SKM-1 (cell line): ENCODE measurements at regions not wholly inside any gene's neighbourhood (a gene's known extent, or its start where the extent isn't known, plus 50 kb on each side); places are given as distances from the start of the nearest gene placed in this dataset.
"Not testable (repeated sequence)": the region's sequence is repeated elsewhere in the genome, so short reads cannot be mapped to it uniquely, and the experiment has no call there.

ENCODE experiments used
- DNase-seq: peaks from one replicate; lab custom pipeline; 2025; ENCODE audit not compliant: unreplicated experiment; lab: John Stamatoyannopoulos, UW

- no peak for DNase-seq
These were observed 144.2 kb upstream of the ZNF804B start for GRCh38 chr7:88615336-88615735.

DNA sequence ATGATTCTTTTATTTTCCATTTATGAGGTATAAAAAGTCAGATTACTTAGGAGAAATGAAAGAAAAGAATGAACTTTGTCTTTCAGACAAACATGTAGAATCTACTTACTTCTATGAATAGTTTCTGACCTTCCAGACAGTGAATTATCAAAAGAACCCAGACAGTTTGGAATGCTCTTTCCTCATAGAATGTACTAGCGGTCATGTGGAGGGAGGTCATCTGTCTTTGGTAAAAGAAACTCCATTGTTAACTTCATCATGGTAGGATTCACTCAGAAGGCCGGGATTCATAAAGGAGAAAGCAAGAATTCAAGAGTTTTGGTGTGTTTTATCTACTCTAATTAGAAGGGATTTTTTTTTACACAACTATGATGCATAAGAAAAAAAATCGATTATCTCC is 144.8 kb upstream of the ZNF804B start:
- no peak for DNase-seq

GRCh38 chr7:88610942-88611341 is 148.6 kb upstream of the ZNF804B start:
- DNase-seq, result no peak

DNA sequence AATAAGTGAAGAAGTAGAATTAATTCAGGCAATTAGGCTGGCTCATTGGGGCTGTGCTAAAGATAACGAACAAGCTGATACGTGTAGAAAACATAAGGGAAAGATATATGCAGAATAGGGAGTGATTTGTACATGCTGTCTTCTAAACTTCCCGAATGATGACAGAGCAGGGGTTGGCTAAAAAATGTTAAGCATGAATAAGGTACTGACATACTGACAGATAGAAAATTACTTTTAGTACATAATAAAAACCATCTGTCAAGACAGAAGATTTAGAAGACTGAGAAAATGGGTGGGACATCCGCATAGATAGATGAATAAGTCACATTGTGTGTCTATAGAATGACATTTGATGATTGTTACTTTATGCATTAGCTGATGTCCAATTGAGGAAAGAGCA is 158.8 kb upstream of the ZNF804B start:
- DNase-seq, result no peak

DNA sequence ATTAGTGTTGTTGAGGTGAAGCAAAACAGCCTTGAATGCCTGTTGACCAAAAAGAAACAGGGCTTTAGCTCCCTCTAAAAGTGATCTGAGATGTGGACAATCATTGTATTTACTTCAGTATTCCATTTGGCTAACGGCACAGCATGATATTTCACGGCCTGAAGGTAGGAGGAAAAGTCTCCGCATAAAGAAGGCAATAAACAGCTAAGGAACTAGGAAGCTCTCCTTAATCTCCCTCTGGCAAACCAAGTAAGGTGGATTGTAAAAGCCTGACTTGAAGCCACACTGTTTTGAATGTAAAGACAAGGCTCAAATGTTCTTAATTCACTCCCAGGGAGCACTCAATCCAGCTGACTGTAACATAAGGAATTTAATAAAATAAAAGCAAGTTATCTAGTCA is 160.0 kb upstream of the ZNF804B start:
- no peak for DNase-seq

DNA sequence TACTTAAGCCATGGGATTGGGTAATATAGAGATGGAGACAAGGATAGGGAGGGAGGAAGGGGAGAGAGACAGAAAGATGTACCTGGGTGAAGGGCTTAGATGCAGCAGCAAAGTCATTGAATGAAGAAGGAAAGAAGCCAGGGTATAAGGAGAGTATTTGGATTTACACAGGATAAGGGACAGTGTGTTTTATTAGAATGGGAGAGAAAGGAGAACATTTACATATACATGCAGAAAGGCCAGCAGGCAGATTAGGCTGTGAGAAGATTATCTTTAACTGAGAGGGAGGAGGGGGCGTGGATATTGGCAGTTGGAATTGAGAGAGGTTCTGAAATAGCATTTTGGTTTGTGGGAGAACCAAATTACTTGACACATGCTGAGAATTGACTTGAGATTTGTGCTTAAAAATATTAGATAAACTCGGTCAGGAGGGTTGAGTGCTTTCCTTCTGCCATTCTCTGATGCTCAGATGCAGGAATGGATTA is 161.5 kb upstream of the ZNF804B start:
- no peak for DNase-seq

GRCh38 chr7:88590963-88591362 is 168.5 kb upstream of the ZNF804B start:
- DNase-seq, result no peak

DNA sequence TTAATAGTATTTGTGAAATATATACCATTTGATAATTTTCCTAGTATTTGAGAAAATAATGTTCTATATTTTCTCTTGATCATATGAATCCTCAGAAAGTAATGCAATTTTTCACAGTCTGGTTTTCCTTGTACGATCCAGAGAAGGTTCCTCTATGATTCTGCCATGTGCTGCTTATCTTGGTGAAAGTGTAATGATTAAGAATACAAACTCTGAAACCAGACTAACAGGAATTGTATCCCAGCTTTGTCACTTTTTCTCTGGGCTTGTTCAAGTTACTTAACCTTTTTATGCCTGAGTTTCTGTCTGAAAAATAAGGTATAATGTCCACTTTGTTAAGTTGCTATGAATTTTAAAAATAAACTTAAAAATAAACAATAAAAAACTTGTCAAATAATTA is 169.6 kb upstream of the ZNF804B start:
- no peak for DNase-seq

GRCh38 chr7:88586890-88587289 is 172.6 kb upstream of the ZNF804B start:
- no peak for DNase-seq

DNA sequence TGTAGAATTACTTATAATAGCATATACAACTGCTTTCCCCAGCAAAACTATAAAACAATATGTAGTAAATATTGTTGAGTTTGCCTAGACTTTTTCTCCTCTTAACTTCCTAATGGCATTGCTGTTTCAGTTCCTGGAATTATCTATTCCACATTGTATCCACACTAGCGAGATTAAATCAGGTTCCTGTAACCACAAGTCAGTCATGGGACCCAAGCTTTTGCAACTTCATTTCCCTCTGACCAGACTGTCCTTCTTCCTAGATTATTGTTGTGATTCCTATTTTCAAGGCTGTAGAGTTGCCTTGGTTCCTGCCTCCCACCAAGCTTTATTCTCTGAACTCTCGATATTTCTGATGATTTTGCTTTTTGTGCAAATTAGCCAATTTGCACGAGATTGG is 173.3 kb upstream of the ZNF804B start:
- no peak for DNase-seq

GRCh38 chr7:88576720-88577119 is 182.8 kb upstream of the ZNF804B start:
- no peak for DNase-seq

DNA sequence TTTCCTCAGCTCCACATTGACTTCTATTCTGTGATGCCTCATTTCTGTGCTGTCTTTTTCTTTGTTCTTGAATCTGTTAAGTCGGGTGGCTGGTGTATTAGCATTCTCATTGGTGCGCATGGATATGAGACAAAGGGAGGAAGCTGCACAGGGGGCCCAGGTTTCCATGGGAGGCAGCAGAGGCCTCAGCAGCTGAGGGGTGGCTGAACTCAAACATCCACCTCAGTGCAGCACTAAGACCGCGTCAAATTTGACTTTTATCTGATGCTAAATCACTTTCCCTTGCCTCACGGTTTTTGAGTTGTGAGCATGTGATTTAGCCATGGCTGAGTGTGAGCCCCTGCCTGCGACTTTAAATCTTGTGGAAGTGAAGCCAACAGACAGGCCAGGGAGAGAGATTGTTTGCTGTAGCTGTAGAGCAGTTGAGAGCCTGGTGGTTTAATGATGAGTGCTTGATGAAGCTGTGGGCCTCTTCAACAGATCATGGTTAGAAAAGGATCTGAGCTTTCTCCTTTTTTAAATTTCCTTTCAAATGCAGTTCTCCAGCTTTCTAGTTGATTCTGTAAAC is 193.3 kb upstream of the ZNF804B start:
- DNase-seq, result no peak

GRCh38 chr7:88565401-88565800 is 194.1 kb upstream of the ZNF804B start:
- no peak for DNase-seq

- not testable (repeated sequence) for DNase-seq
These were observed 203.1 kb upstream of the ZNF804B start for GRCh38 chr7:88556441-88556840.

DNA sequence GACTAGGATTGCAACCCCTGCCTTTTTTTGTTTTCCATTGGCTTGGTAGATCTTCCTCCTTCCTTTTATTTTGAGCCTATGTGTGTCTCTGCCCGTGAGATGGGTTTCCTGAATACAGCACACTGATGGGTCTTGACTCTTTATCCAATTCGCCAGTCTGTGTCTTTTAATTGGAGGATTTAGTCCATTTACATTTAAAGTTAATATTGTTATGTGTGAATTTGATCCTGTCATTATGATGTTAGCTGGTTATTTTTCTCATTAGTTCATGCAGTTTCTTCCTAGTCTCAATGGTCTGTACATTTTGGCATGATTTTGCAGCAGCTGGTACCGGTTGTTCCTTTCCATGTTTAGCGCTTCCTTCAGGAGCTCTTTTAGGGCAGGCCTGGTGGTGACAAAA is 204.7 kb upstream of the ZNF804B start:
- DNase-seq, result not testable (repeated sequence)

GRCh38 chr7:88548399-88548798 is 211.1 kb upstream of the ZNF804B start:
- DNase-seq, result no peak

DNA sequence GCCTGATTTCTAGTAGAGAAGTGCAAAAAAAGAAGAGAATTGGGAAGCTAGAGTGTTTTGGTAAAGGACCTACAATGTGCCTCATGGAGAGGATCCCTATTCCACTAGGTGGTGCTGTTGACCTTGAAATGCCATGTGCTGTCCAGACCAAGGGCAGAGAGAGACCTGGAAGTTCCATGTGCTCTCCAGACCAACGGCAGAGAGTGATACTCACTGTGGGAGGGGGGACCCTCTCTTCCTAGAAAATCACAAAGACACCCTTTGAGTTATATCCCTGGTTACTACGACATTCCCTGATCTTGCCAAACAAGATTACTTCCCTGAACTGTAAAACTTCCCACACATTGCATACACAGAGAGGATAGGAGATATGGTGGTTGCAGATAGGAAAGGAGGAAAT is 212.7 kb upstream of the ZNF804B start:
- no peak for DNase-seq

GRCh38 chr7:88545663-88546062 is 213.8 kb upstream of the ZNF804B start:
- DNase-seq, result no peak

DNA sequence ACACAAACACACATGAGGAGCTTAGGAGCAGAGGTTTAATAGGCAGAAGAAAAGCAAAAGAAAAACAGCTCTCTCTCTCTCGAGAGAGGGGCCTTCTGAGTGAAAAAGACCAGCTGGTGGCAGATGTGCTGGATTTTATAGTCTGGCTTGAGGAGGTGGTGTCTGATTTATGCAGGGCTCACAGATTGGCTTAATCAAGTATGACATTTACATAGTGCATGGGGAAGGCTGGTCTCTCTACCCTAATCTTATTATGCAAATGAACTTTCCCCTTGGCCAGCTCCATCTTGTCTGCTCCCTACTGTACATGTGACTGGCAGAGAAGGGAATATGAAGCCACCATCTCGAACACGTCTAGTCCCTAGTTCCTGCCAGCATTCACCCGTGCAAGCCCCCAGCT is 219.5 kb upstream of the ZNF804B start:
- DNase-seq, result no peak

DNA sequence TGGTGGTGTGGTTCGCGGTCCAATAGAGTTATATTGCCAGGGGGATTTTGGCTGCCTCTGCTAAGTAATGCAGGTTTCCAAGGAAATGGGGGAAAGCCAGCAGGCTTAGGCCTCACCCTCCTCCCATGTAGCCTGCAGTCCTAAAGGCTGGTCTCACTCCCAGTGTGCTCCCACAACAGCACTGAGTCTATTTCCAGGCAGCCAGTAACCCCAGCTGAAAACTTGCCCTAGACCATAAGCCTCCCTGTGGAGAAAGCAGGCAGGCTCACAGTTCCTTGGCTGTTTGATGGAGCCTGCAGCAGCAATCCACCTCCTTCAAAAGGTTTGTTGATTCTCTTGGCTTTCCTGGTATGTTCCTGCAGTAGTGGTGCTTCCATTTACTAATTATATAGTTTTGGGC is 220.0 kb upstream of the ZNF804B start:
- no peak for DNase-seq

DNA sequence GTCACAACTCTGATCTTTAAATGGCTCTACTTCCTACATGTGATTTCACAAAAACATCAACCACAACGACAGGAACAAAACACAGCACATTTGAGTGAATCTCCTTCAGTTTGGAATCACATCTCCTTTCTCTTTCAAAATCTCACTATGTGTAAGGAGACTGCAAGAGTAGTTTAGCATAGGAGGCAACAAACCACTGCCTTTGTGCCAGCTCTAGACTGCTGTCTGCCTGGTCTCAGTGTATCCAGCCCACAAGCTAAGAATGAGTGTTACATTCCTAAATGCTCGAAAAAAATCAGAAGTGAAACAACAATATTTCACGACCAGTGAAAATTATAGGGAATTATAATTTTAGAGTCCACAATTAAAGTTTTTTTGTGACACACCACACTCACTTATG is 217.0 kb upstream of the STEAP4 start:
- DNase-seq, result no peak

GRCh38 chr7:88522771-88523293 is 216.1 kb upstream of the STEAP4 start:
- DNase-seq, result no peak

DNA sequence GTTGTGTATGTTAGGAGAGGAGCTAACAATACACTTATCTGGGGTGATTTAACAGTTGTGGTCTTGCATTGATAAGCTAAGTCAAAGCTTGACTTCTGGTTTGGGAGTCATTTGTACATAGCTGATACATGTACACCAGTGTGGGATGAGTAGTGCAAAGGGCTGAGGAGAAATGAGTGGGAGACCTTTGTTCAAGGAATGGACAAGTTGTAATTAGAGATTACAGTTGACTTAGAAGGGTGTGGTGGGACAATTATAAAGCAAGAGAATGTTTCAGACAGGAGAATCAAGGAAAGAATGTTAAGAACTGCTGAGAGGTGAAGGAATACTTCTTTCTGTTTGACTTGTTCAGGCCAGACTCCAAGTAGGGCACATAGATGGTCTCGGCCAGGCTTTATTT is 209.7 kb upstream of the STEAP4 start:
- DNase-seq, result no peak
